KMS-11 (cell line): ENCODE measurements at regions not wholly inside any gene's neighbourhood (a gene's known extent, or its start where the extent isn't known, plus 50 kb on each side); places are given as distances from the start of the nearest gene placed in this dataset.

ENCODE experiments used
- H2AFZ ChIP-seq: fragments of 200-600 bp; sonication (generic); 2 replicates; pipeline ENCODE4 v1.6.1; 2016; ENCODE audit warnings: antibody characterized with exemption, mixed run types, low read depth
- H3K27ac ChIP-seq: fragments of 200-600 bp; sonication (generic); 2 replicates; pipeline ENCODE4 v1.6.1; 2016; ENCODE audit warnings: mild to moderate bottlenecking, mixed run types
- H3K27me3 ChIP-seq: fragments of 200-600 bp; sonication (generic); 2 replicates; pipeline ENCODE4 v1.6.1; 2017; ENCODE audit warnings: mild to moderate bottlenecking, low read depth, mixed run types, moderate library complexity; ENCODE audit not compliant: insufficient read depth
- H3K36me3 ChIP-seq: fragments of 200-600 bp; sonication (generic); 2 replicates; pipeline ENCODE4 v1.6.1; 2017; ENCODE audit warnings: mild to moderate bottlenecking, mixed run types; ENCODE audit not compliant: insufficient read depth
- H3K4me1 ChIP-seq: fragments of 200-600 bp; sonication (generic); 2 replicates; pipeline ENCODE4 v1.6.1; 2016; ENCODE audit warnings: mild to moderate bottlenecking, low read depth, mixed run types; ENCODE audit not compliant: poor library complexity, severe bottlenecking
- H3K4me2 ChIP-seq: fragments of 200-600 bp; sonication (generic); 2 replicates; pipeline ENCODE4 v1.7.0; 2016; ENCODE audit warnings: mild to moderate bottlenecking, mixed run types
- H3K4me3 ChIP-seq: fragments of 200-600 bp; sonication (generic); IDR thresholded peaks from 2 replicates; pipeline ENCODE4 v1.6.1; 2017; ENCODE audit warnings: low read depth, low read length, mixed read lengths; ENCODE audit not compliant: insufficient read depth
- H3K79me2 ChIP-seq: fragments of 200-600 bp; sonication (generic); 2 replicates; pipeline ENCODE4 v1.6.1; 2016; ENCODE audit warnings: low read depth, mixed run types; ENCODE audit not compliant: insufficient read depth
- H3K9ac ChIP-seq: fragments of 200-600 bp; sonication (generic); 2 replicates; pipeline ENCODE4 v1.6.1; 2016; ENCODE audit warnings: mild to moderate bottlenecking, mixed run types
- H4K20me1 ChIP-seq: fragments of 200-600 bp; sonication (generic); 2 replicates; pipeline ENCODE4 v1.6.1; 2016; ENCODE audit warnings: mild to moderate bottlenecking, mixed run types; ENCODE audit not compliant: insufficient read depth
- CTCF ChIP-seq: fragments of 200-600 bp; sonication (generic); conservative IDR thresholded peaks from 2 replicates; pipeline ENCODE4 v1.6.1; 2017; ENCODE audit warnings: low read depth, mild to moderate bottlenecking, antibody characterized with exemption, low read length, moderate library complexity, mixed read lengths

GRCh38 chr21:17900281-17900989, 81.3 kb upstream of the C21orf91 start:
- no peaks in the 10 kb centered on the region for H3K36me3 ChIP-seq
- H3K4me2 ChIP-seq: no peak overlapping the region
- no peak overlapping the region for H2AFZ ChIP-seq
- H3K9ac ChIP-seq: no peak overlapping the region
- H3K79me2 ChIP-seq: no peaks in the 10 kb centered on the region
- H3K27me3 ChIP-seq: no peaks in the 10 kb centered on the region
- TF ChIP-seq CTCF: no peak
- no peaks in the 10 kb centered on the region for H3K4me1 ChIP-seq
- H3K27ac ChIP-seq: no peak overlapping the region
- H3K4me3 ChIP-seq: no peak overlapping the region
- no peaks in the 10 kb centered on the region for H4K20me1 ChIP-seq

- no peak overlapping the region for H3K27ac ChIP-seq
- H3K4me3 ChIP-seq: no peak overlapping the region
- no peak overlapping the region for H2AFZ ChIP-seq
- no peaks in the 10 kb centered on the region for H3K36me3 ChIP-seq
- no peaks in the 10 kb centered on the region for H3K79me2 ChIP-seq
- no peaks in the 10 kb centered on the region for H4K20me1 ChIP-seq
- H3K4me1 ChIP-seq: no peaks in the 10 kb centered on the region
- H3K27me3 ChIP-seq: no peaks in the 10 kb centered on the region
- no peak overlapping the region for H3K4me2 ChIP-seq
- no peak for TF ChIP-seq CTCF
- H3K9ac ChIP-seq: no peak overlapping the region
These were observed 70.0 kb upstream of the C21orf91 start for GRCh38 chr21:17889171-17889570.

GRCh38 chr21:17869115-17869514, 50.0 kb upstream of the C21orf91 start:
- H4K20me1 ChIP-seq: no peaks in the 10 kb centered on the region
- H3K36me3 ChIP-seq: no peaks in the 10 kb centered on the region
- no peak overlapping the region for H3K4me2 ChIP-seq
- no peak overlapping the region for H3K9ac ChIP-seq
- no peak overlapping the region for H2AFZ ChIP-seq
- H3K27me3 ChIP-seq: no peaks in the 10 kb centered on the region
- H3K4me1 ChIP-seq: no peaks in the 10 kb centered on the region
- no peak overlapping the region for H3K27ac ChIP-seq
- H3K79me2 ChIP-seq: no peaks in the 10 kb centered on the region
- no peak overlapping the region for H3K4me3 ChIP-seq
- TF ChIP-seq CTCF: no peak
